ENCODE measurements at regions not wholly inside any gene's neighbourhood (a gene's known extent, or its start where the extent isn't known, plus 50 kb on each side); places are given as distances from the start of the nearest gene placed in this dataset.

DNA sequence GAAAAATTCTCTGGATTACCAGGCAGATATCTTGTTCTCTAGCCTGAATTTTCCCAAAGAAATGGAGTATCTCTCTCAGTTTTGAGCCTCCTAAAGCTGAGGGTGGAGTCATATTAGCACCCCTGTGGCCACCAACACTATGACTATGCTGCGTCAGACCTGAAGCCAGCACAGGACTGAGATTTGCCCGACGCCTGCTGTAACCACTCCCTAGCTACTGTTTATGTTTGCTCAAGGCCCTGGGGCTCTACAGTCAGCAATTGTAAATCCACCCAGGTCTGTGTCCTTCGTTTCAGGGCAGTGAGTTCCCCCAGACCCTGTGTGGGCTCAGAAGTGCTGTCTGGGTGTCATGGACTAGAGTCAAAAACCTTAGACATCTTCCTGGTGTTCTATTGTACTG, 61.4 kb downstream of the ZXDA start:
- FAIRE-seq, result no peak
- TF ChIP-seq, protein P1, sequence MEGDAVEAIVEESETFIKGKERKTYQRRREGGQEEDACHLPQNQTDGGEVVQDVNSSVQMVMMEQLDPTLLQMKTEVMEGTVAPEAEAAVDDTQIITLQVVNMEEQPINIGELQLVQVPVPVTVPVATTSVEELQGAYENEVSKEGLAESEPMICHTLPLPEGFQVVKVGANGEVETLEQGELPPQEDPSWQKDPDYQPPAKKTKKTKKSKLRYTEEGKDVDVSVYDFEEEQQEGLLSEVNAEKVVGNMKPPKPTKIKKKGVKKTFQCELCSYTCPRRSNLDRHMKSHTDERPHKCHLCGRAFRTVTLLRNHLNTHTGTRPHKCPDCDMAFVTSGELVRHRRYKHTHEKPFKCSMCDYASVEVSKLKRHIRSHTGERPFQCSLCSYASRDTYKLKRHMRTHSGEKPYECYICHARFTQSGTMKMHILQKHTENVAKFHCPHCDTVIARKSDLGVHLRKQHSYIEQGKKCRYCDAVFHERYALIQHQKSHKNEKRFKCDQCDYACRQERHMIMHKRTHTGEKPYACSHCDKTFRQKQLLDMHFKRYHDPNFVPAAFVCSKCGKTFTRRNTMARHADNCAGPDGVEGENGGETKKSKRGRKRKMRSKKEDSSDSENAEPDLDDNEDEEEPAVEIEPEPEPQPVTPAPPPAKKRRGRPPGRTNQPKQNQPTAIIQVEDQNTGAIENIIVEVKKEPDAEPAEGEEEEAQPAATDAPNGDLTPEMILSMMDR (IDR thresholded peaks at IDR 0.05; ENCODE audit: insufficient read depth, missing control alignments), result no peak
- no peak for DNase-seq (ENCODE audit: insufficient read length, low spot score)

DNA sequence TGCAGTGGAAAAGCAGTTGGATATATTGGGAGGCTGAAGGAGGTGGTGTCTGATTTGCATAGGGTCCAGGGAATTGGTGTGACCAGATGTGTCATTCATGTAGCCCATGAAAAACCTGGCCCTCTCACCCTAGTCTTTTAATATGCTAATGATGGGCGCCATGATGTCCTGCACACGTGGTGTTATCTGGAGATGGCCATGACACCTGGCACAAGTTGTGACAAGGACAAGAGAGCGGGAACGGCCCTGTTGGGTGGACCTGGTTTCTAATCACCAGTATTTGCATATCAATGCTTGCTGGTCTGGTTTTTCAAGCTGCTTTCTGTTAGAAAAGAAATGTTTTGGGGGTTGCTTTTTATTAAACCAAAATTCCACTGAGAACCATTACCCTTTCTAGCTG, 87.4 kb downstream of the ZXDA start:
- TF ChIP-seq, protein P1 (IDR thresholded peaks at IDR 0.05; ENCODE audit: insufficient read depth, missing control alignments), result no peak
- DNase-seq (ENCODE audit: insufficient read length, low spot score) (no peak), FAIRE-seq (no peak)

DNA sequence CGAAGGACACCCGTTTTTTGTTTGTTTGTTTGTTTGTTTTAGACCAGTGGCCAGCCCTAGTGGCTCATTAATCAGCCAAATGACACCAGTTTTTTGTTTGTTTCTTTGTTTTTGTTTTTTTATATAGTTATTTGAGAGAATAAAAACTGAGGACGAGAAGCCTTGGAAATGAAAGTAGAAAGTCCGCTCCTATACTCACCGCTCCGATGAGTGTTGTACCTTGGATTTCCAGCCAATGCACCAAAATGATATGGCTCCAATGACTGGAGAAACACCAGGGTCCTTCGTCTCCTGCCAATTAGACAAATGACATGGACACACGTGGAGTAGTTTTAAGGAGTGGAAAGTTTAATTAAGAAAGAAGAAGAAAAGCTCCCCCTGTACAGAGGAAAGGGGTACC, 87.9 kb downstream of the ZXDA start:
- TF ChIP-seq, protein P1 (IDR thresholded peaks at IDR 0.05; ENCODE audit: insufficient read depth, missing control alignments), result no peak
- FAIRE-seq (no peak), DNase-seq (ENCODE audit: insufficient read length, low spot score) (no peak)

DNA sequence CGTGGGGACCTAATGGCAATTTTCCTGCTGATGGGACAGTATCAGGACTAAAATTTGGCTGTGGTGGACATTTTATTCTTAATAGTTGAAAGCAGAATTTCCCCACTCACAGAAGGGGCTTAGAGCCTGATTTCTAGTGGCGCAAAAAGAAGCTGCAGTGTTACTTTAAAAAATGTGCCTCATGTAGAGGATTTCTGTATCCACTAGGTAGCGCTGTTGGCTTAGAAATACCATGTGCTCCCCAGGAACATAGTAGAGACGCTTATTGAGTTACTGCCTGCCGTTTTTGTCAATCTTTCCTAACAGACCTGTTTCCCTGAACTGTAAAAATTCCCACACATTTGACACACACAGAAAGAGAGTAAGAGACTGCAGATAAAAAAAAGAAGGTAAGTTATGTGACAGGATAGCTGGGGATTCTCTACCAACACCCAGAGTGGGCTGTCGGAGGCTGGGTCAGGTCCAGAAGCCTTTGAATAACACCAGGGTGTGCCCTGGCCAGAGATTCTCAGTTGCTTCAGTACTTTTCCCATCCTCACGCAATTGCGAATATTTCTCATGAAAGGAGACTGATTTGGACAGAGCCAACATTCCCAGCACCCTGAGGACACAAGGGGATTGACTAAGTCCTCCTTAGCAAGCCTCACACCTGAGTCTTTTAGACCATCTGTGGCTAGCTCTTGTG, 88.4 kb downstream of the ZXDA start:
- FAIRE-seq, result no peak
- no peak for DNase-seq (ENCODE audit: insufficient read length, low spot score)
- TF ChIP-seq, protein P1 (IDR thresholded peaks at IDR 0.05; ENCODE audit: insufficient read depth, missing control alignments), result peak; percentile 60

DNA sequence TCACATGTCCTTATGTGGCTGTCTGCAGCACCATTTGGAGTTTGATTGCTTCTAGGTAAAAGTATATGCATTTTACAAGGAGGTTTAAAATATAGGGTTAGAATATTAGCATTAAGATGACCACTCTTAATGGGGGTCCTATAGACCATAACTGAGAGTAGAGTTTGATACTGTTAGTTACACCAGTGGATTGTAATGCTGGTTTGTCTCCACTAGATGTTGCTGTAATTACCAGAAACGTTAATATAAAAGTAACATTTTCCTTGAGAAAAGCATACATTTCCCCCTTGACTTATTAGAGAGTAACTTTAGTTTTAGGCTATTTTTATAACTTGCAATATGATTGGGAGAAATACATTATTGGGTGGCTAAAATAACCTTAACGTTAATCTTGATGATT, 93.0 kb downstream of the ZXDA start:
- TF ChIP-seq, protein P1 (IDR thresholded peaks at IDR 0.05; ENCODE audit: insufficient read depth, missing control alignments), result peak; percentile 29
- DNase-seq (ENCODE audit: insufficient read length, low spot score), result no peak
- FAIRE-seq, result no peak

DNA sequence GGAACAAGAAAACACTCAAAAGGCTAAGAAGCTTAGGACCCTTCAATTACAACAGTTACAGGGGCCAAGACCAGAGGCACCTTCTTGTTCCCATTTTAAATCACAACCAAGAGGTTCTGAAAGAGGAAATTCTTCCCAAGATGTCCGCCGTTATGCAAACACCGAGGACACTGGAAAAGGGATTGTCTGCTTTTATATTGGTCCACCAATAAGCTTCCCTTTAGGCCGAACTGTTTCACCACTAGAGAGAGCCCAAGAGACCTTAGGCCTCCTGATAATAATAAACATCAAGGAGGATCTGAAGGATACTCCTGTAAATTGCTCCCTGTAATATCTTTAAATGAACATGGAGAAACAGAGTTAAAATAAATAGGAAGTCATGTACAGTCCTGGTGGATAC, 92.6 kb upstream of the NLRP2B start:
- FAIRE-seq (no peak), DNase-seq (ENCODE audit: insufficient read length, low spot score) (no peak)

DNA sequence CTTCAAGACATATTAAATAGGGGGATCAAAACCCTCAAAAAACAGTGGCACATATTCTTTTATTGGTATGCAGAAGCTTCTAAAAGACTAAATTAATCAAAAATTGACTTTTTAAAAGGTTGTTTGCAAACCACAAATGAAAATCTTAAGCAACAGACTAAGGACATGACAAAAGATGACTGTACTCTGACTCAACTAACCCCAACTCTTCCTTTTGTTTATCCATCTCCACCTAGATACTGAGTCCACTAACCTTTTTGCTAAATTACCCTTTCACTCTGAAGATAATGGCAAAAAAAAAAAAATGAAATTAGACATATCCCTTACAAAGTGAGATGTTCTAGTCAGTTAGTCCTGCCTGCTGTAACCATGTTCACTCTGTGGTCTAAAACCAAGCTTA, 91.6 kb upstream of the NLRP2B start:
- TF ChIP-seq, protein P1 (IDR thresholded peaks at IDR 0.05; ENCODE audit: insufficient read depth, missing control alignments), result no peak
- no peak for FAIRE-seq
- no peak for DNase-seq (ENCODE audit: insufficient read length, low spot score)

More for the DNA sequence above, 92.6 kb upstream of the NLRP2B start:
- TF ChIP-seq, protein P1 (IDR thresholded peaks at IDR 0.05; ENCODE audit: insufficient read depth, missing control alignments), result no peak
